HCT116 (cell line): ENCODE measurements at regions not wholly inside any gene's neighbourhood (a gene's known extent, or its start where the extent isn't known, plus 50 kb on each side); places are given as distances from the start of the nearest gene placed in this dataset.

ENCODE experiments used
- ATAC-seq: fragments of 200-7000 bp; cut with Tn5 transposase; 2 replicates; pipeline ENCODE4 v1.9.1; 2020; ENCODE audit warnings: mild to moderate bottlenecking, moderate library complexity
- BruUV-seq: library from RNA; stranded (reverse); fragments of 400-500 nt; replicated peaks from 2 replicates; lab custom pipeline; 2021; lab: Mats Ljungman, UMichigan
- CTCF ChIA-PET: fragments of 300-600 bp; sonication (Branson Sonifier 250); formaldehyde crosslinking; loops from one replicate; lab custom pipeline; 2021; ENCODE audit warnings: antibody characterized with exemption; lab: Charles Lee
- POLR2A ChIA-PET: fragments of 300-600, 350-600 bp; sonication (Branson Sonifier 250); formaldehyde crosslinking; loops from one replicate; lab custom pipeline; 2021; ENCODE audit warnings: antibody characterized with exemption; lab: Charles Lee
- RAD21 ChIA-PET, 2 experiments: fragments of 300-600 bp; sonication (Branson Sonifier 250); formaldehyde crosslinking; loops; one replicate each; lab custom pipeline; 2023; ENCODE audit warnings: low total read pairs in 2 of 2; ENCODE audit not compliant: uncharacterized antibody in 2 of 2, unreplicated experiment in 2 of 2, low non-redundant PET in 1 of 2; lab: Charles Lee
- DNase-seq: peaks from one replicate; pipeline ENCODE4 v3.0.0-alpha.2; 2010; ENCODE audit warnings: low read depth, low spot score
- H2AFZ ChIP-seq: fragments of 200-600 bp; shearing (Covaris generic), sonication (generic); 2 replicates; pipeline ENCODE4 v1.6.1; 2017; ENCODE audit warnings: low read depth, mixed run types, mixed read lengths, antibody characterized with exemption, low read length; ENCODE audit not compliant: poor library complexity, severe bottlenecking
- H3K27ac ChIP-seq: 2 replicates; pipeline ENCODE4 v1.5.1; 2012; ENCODE audit warnings: low read depth, low read length
- H3K27me3 ChIP-seq: fragments of 200-600 bp; sonication (generic); 2 replicates; pipeline ENCODE4 v1.6.1; 2016; ENCODE audit warnings: mixed run types, low read length, mixed read lengths; ENCODE audit not compliant: insufficient read depth
- H3K36me3 ChIP-seq, 2 experiments: fragments of 200-500 bp in 1 of 2; fragments of 200-600 bp in 1 of 2; sonication (Bioruptor generic) in 1 of 2; sonication (generic) in 1 of 2; 2 replicates each; pipeline versions ENCODE4 v1.5.1 to v1.6.1; 2014 to 2016; ENCODE audit warnings: low read length in 2 of 2, inconsistent platforms in 1 of 2, mixed read lengths in 1 of 2, mixed run types in 1 of 2; ENCODE audit not compliant: insufficient read depth in 2 of 2, control insufficient read depth in 1 of 2
- H3K4me1 ChIP-seq, 2 experiments: fragments of 200-600 bp in 1 of 2; sonication (generic) in 1 of 2; 2 replicates each; pipeline versions ENCODE4 v1.5.1 to v1.6.1; 2012 to 2017; ENCODE audit warnings: low read length in 2 of 2, inconsistent platforms in 1 of 2, mild to moderate bottlenecking in 1 of 2, mixed read lengths in 1 of 2, mixed run types in 1 of 2, moderate library complexity in 1 of 2; ENCODE audit not compliant: insufficient read depth in 2 of 2, control insufficient read depth in 1 of 2
- H3K4me2 ChIP-seq: fragments of 200-600 bp; sonication (generic); 2 replicates; pipeline ENCODE4 v1.6.1; 2017; ENCODE audit warnings: mixed run types, low read length, mixed read lengths
- H3K4me3 ChIP-seq, 2 experiments: fragments of 200-600 bp in 1 of 2; sonication (generic) in 1 of 2; replicated peaks in 1 of 2; 2 replicates each; pipeline ENCODE4 v1.5.1; 2011 to 2016; ENCODE audit warnings: low read length in 2 of 2, control low read depth in 1 of 2, low read depth in 1 of 2, mild to moderate bottlenecking in 1 of 2, mixed read lengths in 1 of 2, mixed run types in 1 of 2
- H3K79me2 ChIP-seq: fragments of 200-600 bp; sonication (generic); 2 replicates; pipeline ENCODE4 v1.6.1; 2017; ENCODE audit warnings: mild to moderate bottlenecking, mixed run types, low read length, moderate library complexity, mixed read lengths; ENCODE audit not compliant: insufficient read depth
- H3K9ac ChIP-seq: fragments of 200-600 bp; sonication (generic); 2 replicates; pipeline ENCODE4 v1.6.1; 2016; ENCODE audit warnings: low read length, mixed read lengths
- H3K9me2 ChIP-seq: fragments of 200-600 bp; sonication (generic), shearing (Covaris generic); 2 replicates; pipeline ENCODE4 v1.6.1; 2017; ENCODE audit warnings: mixed run types, mild to moderate bottlenecking, moderate library complexity; ENCODE audit not compliant: insufficient read depth
- H3K9me3 ChIP-seq, 2 experiments: fragments of 200-500 bp in 1 of 2; fragments of 200-600 bp in 1 of 2; sonication (Bioruptor generic) in 1 of 2; sonication (generic) in 1 of 2; 2 replicates each; pipeline ENCODE4 v1.6.1; 2014 to 2017; ENCODE audit warnings: low read length in 2 of 2, mixed read lengths in 2 of 2, inconsistent platforms in 1 of 2, low read depth in 1 of 2, mild to moderate bottlenecking in 1 of 2, mixed run types in 1 of 2, moderate library complexity in 1 of 2; ENCODE audit not compliant: control insufficient read depth in 1 of 2, insufficient read depth in 1 of 2
- H4K20me1 ChIP-seq: fragments of 200-600 bp; sonication (generic), shearing (Covaris generic); 2 replicates; pipeline ENCODE4 v1.6.1; 2017; ENCODE audit warnings: mixed run types, mild to moderate bottlenecking, moderate library complexity; ENCODE audit not compliant: insufficient read depth
- CBX3 ChIP-seq: IDR thresholded peaks from 2 replicates; pipeline ENCODE4 v1.6.1; 2012; ENCODE audit warnings: low read depth
- EGR1 ChIP-seq: IDR thresholded peaks from 2 replicates; pipeline ENCODE4 v1.6.1; 2012; ENCODE audit warnings: low read depth
- ELF1 ChIP-seq: IDR thresholded peaks from 2 replicates; pipeline ENCODE4 v1.6.1; 2012; ENCODE audit warnings: low read depth, borderline replicate concordance
- EZH2 ChIP-seq: fragments of 200-600 bp; sonication (generic); IDR thresholded peaks from 2 replicates; pipeline ENCODE4 v1.6.1; 2017; ENCODE audit warnings: antibody characterized with exemption, mixed run types
- POLR2A ChIP-seq: IDR thresholded peaks from 2 replicates; pipeline ENCODE4 v1.7.0; 2011; ENCODE audit warnings: borderline replicate concordance; ENCODE audit not compliant: insufficient read depth, insufficient read length; ENCODE audit errors: extremely low read depth
- SIN3A ChIP-seq: IDR thresholded peaks from 2 replicates; pipeline ENCODE4 v1.6.1; 2012; ENCODE audit warnings: low read depth
- TCF7L2 ChIP-seq: IDR thresholded peaks from 2 replicates; pipeline ENCODE4 v1.7.0; 2011; ENCODE audit warnings: borderline replicate concordance, inconsistent platforms; ENCODE audit not compliant: insufficient read depth, insufficient read length; ENCODE audit errors: extremely low read depth
- YY1 ChIP-seq: IDR thresholded peaks from 2 replicates; pipeline ENCODE4 v1.6.1; 2011; ENCODE audit warnings: low read length, low read depth, moderate library complexity, mild to moderate bottlenecking; ENCODE audit not compliant: insufficient replicate concordance; ENCODE audit errors: extremely low read depth
- ZFX ChIP-seq: fragments of 450-650 bp; IDR thresholded peaks from 2 replicates; pipeline ENCODE4 v1.6.1; 2017
- intact Hi-C: fragments of 100-400 bp; cut with micrococcal nuclease; formaldehyde crosslinking; loops from 2 replicates; pipeline ENCODE4 v1.10.0; 2022
- TF ChIP-seq, protein P1 (sequence below), 3 experiments: fragments of 200-600 bp in 1 of 3; sonication (generic) in 1 of 3; IDR thresholded peaks in 2 of 3; conservative IDR thresholded peaks in 1 of 3; 2 replicates each; pipeline ENCODE4 v1.5.1; 2012 to 2017; ENCODE audit warnings: low read depth in 2 of 3, low read length in 2 of 3, antibody characterized with exemption in 1 of 3, borderline replicate concordance in 1 of 3, control low read depth in 1 of 3, mild to moderate bottlenecking in 1 of 3, mixed read lengths in 1 of 3, mixed run types in 1 of 3, moderate library complexity in 1 of 3; ENCODE audit not compliant: insufficient read depth in 1 of 3
- TF ChIP-seq, protein P2 (sequence below): IDR thresholded peaks from 2 replicates; pipeline ENCODE4 v1.6.1; 2012; ENCODE audit warnings: low read depth

DNA sequence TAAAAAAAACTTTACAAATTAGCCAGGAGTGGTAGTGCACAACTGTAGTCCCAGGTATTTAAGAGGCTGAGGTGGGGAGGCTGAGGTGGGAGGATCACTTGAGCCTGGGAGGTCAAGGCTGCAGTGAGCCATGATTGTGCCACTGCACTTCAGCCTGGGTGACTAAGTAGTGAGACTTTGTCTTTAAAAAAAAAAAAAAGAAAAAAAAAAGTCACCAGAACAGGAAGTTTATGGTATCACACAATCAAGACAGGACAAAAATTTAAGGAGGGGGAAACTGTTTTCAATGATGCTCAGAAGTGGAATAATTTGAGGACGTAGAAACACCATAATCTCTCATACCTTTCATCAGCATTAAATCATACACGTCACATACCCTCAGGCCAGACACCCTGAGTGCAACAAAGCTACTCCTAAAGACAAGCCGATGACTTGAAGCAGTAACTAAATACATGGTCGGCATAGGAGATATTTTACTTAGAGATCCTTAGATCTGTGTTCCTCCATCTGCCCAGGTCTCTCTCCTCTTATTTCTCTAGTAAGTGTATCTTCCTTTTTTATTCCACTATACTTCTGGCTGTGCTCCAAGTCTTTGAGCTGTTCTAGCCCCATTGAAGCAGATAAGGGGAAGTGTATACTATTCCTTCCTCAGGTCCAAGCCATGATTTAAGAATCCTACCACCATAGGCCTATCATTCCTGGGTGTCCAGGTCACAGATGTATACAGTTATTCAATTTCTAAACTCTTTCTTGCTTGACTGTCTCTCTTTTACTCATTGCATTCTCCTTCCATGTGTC lies 91.3 kb upstream of the APC start:
- RAD21 ChIA-PET, result no interaction called here
- Histone ChIP-seq H3K9me3 (no peaks in the 10 kb centered on the region), H3K27me3 (no peaks in the 10 kb centered on the region), H2AFZ (no peak overlapping the region), H3K36me3 (no peaks in the 10 kb centered on the region), H3K79me2 (no peaks in the 10 kb centered on the region)
- CTCF ChIA-PET, result no interaction called here
- ATAC-seq, result no peak
- POLR2A ChIA-PET, result no interaction called here
- TF ChIP-seq ELF1 (no peak), YY1 (no peak), SIN3A (no peak)
- TF ChIP-seq, protein P1, sequence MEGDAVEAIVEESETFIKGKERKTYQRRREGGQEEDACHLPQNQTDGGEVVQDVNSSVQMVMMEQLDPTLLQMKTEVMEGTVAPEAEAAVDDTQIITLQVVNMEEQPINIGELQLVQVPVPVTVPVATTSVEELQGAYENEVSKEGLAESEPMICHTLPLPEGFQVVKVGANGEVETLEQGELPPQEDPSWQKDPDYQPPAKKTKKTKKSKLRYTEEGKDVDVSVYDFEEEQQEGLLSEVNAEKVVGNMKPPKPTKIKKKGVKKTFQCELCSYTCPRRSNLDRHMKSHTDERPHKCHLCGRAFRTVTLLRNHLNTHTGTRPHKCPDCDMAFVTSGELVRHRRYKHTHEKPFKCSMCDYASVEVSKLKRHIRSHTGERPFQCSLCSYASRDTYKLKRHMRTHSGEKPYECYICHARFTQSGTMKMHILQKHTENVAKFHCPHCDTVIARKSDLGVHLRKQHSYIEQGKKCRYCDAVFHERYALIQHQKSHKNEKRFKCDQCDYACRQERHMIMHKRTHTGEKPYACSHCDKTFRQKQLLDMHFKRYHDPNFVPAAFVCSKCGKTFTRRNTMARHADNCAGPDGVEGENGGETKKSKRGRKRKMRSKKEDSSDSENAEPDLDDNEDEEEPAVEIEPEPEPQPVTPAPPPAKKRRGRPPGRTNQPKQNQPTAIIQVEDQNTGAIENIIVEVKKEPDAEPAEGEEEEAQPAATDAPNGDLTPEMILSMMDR (IDR thresholded peaks at IDR 0.05 in 2 of 3, conservative IDR thresholded peaks at IDR 0.05 in 1 of 3; ENCODE audit: borderline replicate concordance in 1 of 3, insufficient read depth in 1 of 3, low read depth in 2 of 3, low read length in 2 of 3), result no peak
- TF ChIP-seq, all 23 proteins: peak for 0
- H3K4me1 ChIP-seq, result no peaks in the 10 kb centered on the region
- no peak overlapping the region for H3K9ac ChIP-seq
- no peak overlapping the region for H3K4me2 ChIP-seq
- DNase-seq, result no peak
- intact Hi-C loops, result no loop called here
- no peaks in the 10 kb centered on the region for H4K20me1 ChIP-seq
- BruUV-seq, result no TSS peak
- H3K27ac ChIP-seq, result no peak overlapping the region
- no peaks in the 10 kb centered on the region for H3K9me2 ChIP-seq
- no peak overlapping the region for H3K4me3 ChIP-seq

GRCh38 chr5:112647428-112647827 lies 90.3 kb upstream of the APC start:
- H3K4me1 ChIP-seq, result no peaks in the 10 kb centered on the region
- H3K9me2 ChIP-seq, result no peaks in the 10 kb centered on the region
- ChIA-PET RAD21 (no interaction called here), CTCF (no interaction called here), POLR2A (no interaction called here)
- no peak overlapping the region for H3K4me3 ChIP-seq
- ATAC-seq (peak; percentile 54), DNase-seq (no peak)
- intact Hi-C loops, result no loop called here
- H3K27me3 ChIP-seq, result no peaks in the 10 kb centered on the region
- H3K9ac ChIP-seq, result no peak overlapping the region
- no peak overlapping the region for H3K4me2 ChIP-seq
- H2AFZ ChIP-seq, result no peak overlapping the region
- BruUV-seq, result no TSS peak
- no peaks in the 10 kb centered on the region for H3K9me3 ChIP-seq
- no peaks in the 10 kb centered on the region for H3K79me2 ChIP-seq
- H3K36me3 ChIP-seq, result no peaks in the 10 kb centered on the region
- H4K20me1 ChIP-seq, result no peaks in the 10 kb centered on the region
- no peak overlapping the region for H3K27ac ChIP-seq
- no peak for TF ChIP-seq TCF7L2
- TF ChIP-seq, protein P1 (IDR thresholded peaks at IDR 0.05 in 2 of 3, conservative IDR thresholded peaks at IDR 0.05 in 1 of 3; ENCODE audit: borderline replicate concordance in 1 of 3, insufficient read depth in 1 of 3, low read depth in 2 of 3, low read length in 2 of 3), result no peak
- TF ChIP-seq POLR2A, result no peak
- TF ChIP-seq, protein P2, sequence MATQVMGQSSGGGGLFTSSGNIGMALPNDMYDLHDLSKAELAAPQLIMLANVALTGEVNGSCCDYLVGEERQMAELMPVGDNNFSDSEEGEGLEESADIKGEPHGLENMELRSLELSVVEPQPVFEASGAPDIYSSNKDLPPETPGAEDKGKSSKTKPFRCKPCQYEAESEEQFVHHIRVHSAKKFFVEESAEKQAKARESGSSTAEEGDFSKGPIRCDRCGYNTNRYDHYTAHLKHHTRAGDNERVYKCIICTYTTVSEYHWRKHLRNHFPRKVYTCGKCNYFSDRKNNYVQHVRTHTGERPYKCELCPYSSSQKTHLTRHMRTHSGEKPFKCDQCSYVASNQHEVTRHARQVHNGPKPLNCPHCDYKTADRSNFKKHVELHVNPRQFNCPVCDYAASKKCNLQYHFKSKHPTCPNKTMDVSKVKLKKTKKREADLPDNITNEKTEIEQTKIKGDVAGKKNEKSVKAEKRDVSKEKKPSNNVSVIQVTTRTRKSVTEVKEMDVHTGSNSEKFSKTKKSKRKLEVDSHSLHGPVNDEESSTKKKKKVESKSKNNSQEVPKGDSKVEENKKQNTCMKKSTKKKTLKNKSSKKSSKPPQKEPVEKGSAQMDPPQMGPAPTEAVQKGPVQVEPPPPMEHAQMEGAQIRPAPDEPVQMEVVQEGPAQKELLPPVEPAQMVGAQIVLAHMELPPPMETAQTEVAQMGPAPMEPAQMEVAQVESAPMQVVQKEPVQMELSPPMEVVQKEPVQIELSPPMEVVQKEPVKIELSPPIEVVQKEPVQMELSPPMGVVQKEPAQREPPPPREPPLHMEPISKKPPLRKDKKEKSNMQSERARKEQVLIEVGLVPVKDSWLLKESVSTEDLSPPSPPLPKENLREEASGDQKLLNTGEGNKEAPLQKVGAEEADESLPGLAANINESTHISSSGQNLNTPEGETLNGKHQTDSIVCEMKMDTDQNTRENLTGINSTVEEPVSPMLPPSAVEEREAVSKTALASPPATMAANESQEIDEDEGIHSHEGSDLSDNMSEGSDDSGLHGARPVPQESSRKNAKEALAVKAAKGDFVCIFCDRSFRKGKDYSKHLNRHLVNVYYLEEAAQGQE, result no peak
- TF ChIP-seq YY1, result no peak
- no peak for TF ChIP-seq EGR1
- TF ChIP-seq CBX3, result no peak
- TF ChIP-seq EZH2, result no peak
- no peak for TF ChIP-seq ZFX
